ENCODE measurements at regions not wholly inside any gene's neighbourhood (a gene's known extent, or its start where the extent isn't known, plus 50 kb on each side); places are given as distances from the start of the nearest gene placed in this dataset.

DNA sequence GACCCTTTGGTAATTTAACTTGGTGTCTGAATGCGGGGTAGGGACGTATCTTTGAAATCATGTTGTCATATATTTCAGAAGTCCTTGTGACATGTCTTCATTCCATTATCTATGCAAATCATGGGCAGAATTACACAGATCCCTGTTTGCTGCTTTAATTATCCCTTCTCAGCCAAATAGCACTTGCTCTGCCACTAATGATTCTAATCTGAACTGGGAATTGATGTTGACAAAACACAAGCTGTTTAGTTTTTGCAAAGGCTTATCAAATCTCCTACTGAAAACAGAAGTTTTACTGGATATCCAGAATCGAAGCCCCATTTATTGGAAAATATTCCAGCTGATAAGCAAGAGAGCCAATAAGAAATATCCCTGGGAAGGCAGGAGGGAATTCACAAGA is 205.9 kb upstream of the COX10 start:
- Mint-ChIP-seq H3K27me3 (ENCODE audit: unreplicated experiment) (peaks cover 1% of the 10 kb centered on the region), H3K9me3 (ENCODE audit: unreplicated experiment) (peaks cover 3% of the 10 kb centered on the region), H3K27ac (ENCODE audit: unreplicated experiment) (no peak overlapping the region), H3K4me3 (ENCODE audit: unreplicated experiment) (no peak overlapping the region), H3K4me1 (ENCODE audit: low read depth, unreplicated experiment) (peaks cover 2% of the 10 kb centered on the region), H3K36me3 (ENCODE audit: unreplicated experiment) (peaks cover 11% of the 10 kb centered on the region)
- TF ChIP-seq, protein P1, sequence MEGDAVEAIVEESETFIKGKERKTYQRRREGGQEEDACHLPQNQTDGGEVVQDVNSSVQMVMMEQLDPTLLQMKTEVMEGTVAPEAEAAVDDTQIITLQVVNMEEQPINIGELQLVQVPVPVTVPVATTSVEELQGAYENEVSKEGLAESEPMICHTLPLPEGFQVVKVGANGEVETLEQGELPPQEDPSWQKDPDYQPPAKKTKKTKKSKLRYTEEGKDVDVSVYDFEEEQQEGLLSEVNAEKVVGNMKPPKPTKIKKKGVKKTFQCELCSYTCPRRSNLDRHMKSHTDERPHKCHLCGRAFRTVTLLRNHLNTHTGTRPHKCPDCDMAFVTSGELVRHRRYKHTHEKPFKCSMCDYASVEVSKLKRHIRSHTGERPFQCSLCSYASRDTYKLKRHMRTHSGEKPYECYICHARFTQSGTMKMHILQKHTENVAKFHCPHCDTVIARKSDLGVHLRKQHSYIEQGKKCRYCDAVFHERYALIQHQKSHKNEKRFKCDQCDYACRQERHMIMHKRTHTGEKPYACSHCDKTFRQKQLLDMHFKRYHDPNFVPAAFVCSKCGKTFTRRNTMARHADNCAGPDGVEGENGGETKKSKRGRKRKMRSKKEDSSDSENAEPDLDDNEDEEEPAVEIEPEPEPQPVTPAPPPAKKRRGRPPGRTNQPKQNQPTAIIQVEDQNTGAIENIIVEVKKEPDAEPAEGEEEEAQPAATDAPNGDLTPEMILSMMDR (IDR thresholded peaks at IDR 0.05; ENCODE audit: partially characterized antibody, unreplicated experiment): no peak
- no peak for DNase-seq

DNA sequence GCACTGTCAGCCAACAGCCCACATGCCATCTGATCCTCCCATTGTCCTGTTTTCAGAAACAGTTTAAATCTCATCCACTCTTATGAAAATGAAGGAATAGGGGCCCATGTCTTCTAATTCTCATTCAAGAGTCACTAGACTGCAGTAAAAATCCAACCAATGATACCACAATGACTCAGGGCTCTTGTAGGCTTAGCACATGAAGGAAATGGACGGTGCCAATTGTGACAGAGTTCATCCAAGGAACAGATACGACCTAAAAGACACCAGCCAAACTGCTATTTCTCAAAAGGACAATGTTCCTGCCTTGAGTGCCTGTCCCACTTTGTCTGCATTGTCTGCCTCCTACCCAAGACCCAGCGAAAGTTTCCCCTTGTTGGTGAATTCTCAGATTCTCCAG is 204.8 kb upstream of the COX10 start:
- TF ChIP-seq, protein P1 (IDR thresholded peaks at IDR 0.05; ENCODE audit: partially characterized antibody, unreplicated experiment): no peak
- DNase-seq: no peak
- peaks cover 3% of the 10 kb centered on the region for H3K9me3 Mint-ChIP-seq (ENCODE audit: unreplicated experiment)
- H3K27me3 Mint-ChIP-seq (ENCODE audit: unreplicated experiment): peaks cover 1% of the 10 kb centered on the region
- peaks cover 11% of the 10 kb centered on the region for H3K36me3 Mint-ChIP-seq (ENCODE audit: unreplicated experiment)
- no peak overlapping the region for H3K4me3 Mint-ChIP-seq (ENCODE audit: unreplicated experiment)
- H3K4me1 Mint-ChIP-seq (ENCODE audit: low read depth, unreplicated experiment): peaks cover 2% of the 10 kb centered on the region
- H3K27ac Mint-ChIP-seq (ENCODE audit: unreplicated experiment): no peak overlapping the region

DNA sequence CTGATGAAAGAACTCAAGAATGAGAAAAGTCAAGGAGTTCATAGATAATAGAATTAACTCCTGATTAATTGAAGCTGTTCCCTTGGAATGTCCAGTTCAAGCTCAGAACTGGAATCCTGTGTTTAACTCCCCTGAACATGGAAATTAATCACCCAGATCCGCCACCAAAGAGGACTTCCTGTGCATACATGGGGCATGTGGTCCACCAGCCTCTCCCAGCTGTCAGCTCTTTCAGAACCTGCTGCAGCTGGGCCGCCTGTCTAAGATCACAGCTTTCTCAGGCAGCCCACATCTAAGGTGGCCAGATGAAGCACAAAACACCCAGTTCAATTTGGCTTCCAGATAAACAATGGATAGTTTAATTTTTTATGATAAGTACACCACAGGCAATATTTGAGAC is 203.7 kb upstream of the COX10 start:
- peaks cover 2% of the 10 kb centered on the region for H3K4me1 Mint-ChIP-seq (ENCODE audit: low read depth, unreplicated experiment)
- TF ChIP-seq, protein P1 (IDR thresholded peaks at IDR 0.05; ENCODE audit: partially characterized antibody, unreplicated experiment): no peak
- DNase-seq: no peak
- peaks cover 11% of the 10 kb centered on the region for H3K36me3 Mint-ChIP-seq (ENCODE audit: unreplicated experiment)
- H3K27me3 Mint-ChIP-seq (ENCODE audit: unreplicated experiment): peaks cover 1% of the 10 kb centered on the region
- peaks cover 3% of the 10 kb centered on the region for H3K9me3 Mint-ChIP-seq (ENCODE audit: unreplicated experiment)
- H3K4me3 Mint-ChIP-seq (ENCODE audit: unreplicated experiment): no peak overlapping the region
- H3K27ac Mint-ChIP-seq (ENCODE audit: unreplicated experiment): no peak overlapping the region

DNA sequence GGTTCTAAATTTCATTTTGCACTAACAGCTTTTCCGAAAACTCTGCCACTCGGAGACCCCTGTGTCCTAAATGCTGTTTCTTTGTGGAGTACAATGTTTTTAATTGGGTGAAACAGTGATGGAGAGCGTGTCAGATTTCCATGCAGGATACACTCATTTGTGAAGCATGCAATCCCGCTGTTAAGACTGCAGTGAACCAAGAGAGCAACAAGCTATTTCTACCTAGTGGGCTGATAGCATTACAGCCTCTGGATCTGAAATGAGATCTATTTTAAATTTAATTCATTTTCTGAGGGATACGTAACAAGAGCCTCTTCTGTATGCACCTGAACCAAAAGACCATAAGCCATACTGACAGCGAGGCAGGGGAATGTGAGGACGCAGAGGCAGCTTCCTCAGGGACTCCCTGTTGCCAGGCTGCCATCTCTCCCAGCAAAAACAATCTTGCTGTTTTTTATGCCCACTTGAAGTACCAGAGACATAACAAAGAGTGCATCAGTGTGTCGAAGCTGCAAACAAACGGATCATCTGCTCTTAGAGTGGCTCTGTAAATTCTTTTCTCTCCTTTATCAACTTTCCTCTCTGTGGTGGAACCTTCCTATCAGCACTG is 199.9 kb upstream of the COX10 start:
- H3K27me3 Mint-ChIP-seq (ENCODE audit: unreplicated experiment): peaks cover 1% of the 10 kb centered on the region
- peaks cover 11% of the 10 kb centered on the region for H3K36me3 Mint-ChIP-seq (ENCODE audit: unreplicated experiment)
- TF ChIP-seq, protein P1 (IDR thresholded peaks at IDR 0.05; ENCODE audit: partially characterized antibody, unreplicated experiment): no peak
- no peak overlapping the region for H3K4me3 Mint-ChIP-seq (ENCODE audit: unreplicated experiment)
- H3K4me1 Mint-ChIP-seq (ENCODE audit: low read depth, unreplicated experiment): peaks cover 2% of the 10 kb centered on the region
- DNase-seq: no peak
- no peak overlapping the region for H3K27ac Mint-ChIP-seq (ENCODE audit: unreplicated experiment)
- peaks cover 3% of the 10 kb centered on the region for H3K9me3 Mint-ChIP-seq (ENCODE audit: unreplicated experiment)

DNA sequence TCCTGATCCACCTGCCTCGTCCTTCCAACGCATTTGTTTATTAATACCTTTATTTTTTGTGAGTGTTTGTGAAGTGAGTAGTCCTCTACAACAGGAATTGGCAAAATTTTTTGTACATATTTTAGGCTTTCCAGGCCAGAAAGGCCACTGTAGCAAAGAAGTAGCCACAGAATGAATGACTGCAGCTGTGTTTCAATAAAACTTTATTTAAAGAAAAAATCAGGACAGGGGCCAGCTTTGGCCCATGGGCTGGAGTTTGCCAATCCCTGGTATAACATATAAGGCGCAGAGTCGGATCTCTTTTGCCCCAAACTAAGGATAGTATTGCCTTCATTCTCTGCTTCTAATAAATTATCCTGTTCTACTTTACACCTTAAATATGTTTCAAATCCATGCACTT is 198.0 kb upstream of the COX10 start:
- H3K36me3 Mint-ChIP-seq (ENCODE audit: unreplicated experiment): peaks cover 15% of the 10 kb centered on the region
- peaks cover 3% of the 10 kb centered on the region for H3K9me3 Mint-ChIP-seq (ENCODE audit: unreplicated experiment)
- no peaks in the 10 kb centered on the region for H3K27me3 Mint-ChIP-seq (ENCODE audit: unreplicated experiment)
- no peak for DNase-seq
- no peaks in the 10 kb centered on the region for H3K4me1 Mint-ChIP-seq (ENCODE audit: low read depth, unreplicated experiment)
- no peak overlapping the region for H3K4me3 Mint-ChIP-seq (ENCODE audit: unreplicated experiment)
- TF ChIP-seq, protein P1 (IDR thresholded peaks at IDR 0.05; ENCODE audit: partially characterized antibody, unreplicated experiment): no peak
- H3K27ac Mint-ChIP-seq (ENCODE audit: unreplicated experiment): no peak overlapping the region
